ENCODE measurements at regions not wholly inside any gene's neighbourhood (a gene's known extent, or its start where the extent isn't known, plus 50 kb on each side); places are given as distances from the start of the nearest gene placed in this dataset.

- H3K27ac Mint-ChIP-seq = no peak overlapping the region
- no peak overlapping the region for H3K4me3 Mint-ChIP-seq
Observed at GRCh38 chr17:33352526-33352925, 59.4 kb upstream of the ASIC2 start.

DNA sequence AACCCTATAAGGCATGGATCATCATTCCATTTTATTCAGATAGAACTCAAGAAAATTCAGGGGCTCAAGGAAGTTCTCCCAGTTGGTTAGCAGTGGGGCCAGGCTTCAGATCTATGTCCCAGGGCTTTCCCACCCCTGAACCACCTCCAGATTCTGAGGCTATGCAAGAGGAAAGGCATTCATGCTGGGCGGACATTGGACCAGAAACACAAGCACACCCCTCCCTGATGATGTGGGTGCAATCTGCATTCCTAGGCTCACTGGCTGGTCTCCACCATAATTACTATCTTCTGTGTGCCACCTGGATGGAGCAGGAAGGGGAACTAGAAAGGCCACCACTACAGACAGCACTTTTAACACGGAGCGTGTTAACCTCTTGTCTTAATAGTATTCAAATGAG, 63.2 kb upstream of the ASIC2 start:
- H3K36me3 Mint-ChIP-seq (ENCODE audit: low read depth) = no peaks in the 10 kb centered on the region
- DNase-seq (no peak), ATAC-seq (no peak)
- peaks cover 7% of the 10 kb centered on the region for H3K27me3 Mint-ChIP-seq
- CTCF ChIA-PET = no interaction called here
- H3K4me3 Mint-ChIP-seq = no peak overlapping the region
- no peak overlapping the region for H3K27ac Mint-ChIP-seq
- intact Hi-C loops (cut with DNase I, micrococcal nuclease) = no loop called here
- H3K4me1 Mint-ChIP-seq = no peaks in the 10 kb centered on the region
- POLR2A ChIA-PET = no interaction called here
- no peaks in the 10 kb centered on the region for H3K9me3 Mint-ChIP-seq (ENCODE audit: low read depth)

More at GRCh38 chr17:33352526-33352925, 59.4 kb upstream of the ASIC2 start:
- H3K27me3 Mint-ChIP-seq = peaks cover 7% of the 10 kb centered on the region
- H3K4me1 Mint-ChIP-seq = no peaks in the 10 kb centered on the region
- CTCF ChIA-PET = no interaction called here
- H3K9me3 Mint-ChIP-seq (ENCODE audit: low read depth) = no peaks in the 10 kb centered on the region
- H3K36me3 Mint-ChIP-seq (ENCODE audit: low read depth) = no peaks in the 10 kb centered on the region
- DNase-seq = no peak
- ATAC-seq = no peak
- POLR2A ChIA-PET = no interaction called here
- intact Hi-C loops (cut with DNase I, micrococcal nuclease) = no loop called here

- Mint-ChIP-seq H3K4me3 (no peak overlapping the region), H3K27ac (no peak overlapping the region), H3K4me1 (no peaks in the 10 kb centered on the region), H3K9me3 (ENCODE audit: low read depth) (no peaks in the 10 kb centered on the region), H3K36me3 (ENCODE audit: low read depth) (no peaks in the 10 kb centered on the region), H3K27me3 (peaks cover 14% of the 10 kb centered on the region)
- intact Hi-C loops (cut with DNase I, micrococcal nuclease) = loop anchor here in 1 of 2 experiments (5.0 kb wide), 1 partner anchor 49 kb away; no protein-coding TSS in a partner anchor
- DNase-seq (no peak), ATAC-seq (no peak)
- CTCF ChIA-PET = interaction anchor here (0.7 to 2.0 kb wide), 2 partner anchors 13 to 210 kb away, joined by 4 to 8 read pairs; no protein-coding TSS in a partner anchor
- POLR2A ChIA-PET = no interaction called here
Observed at GRCh38 chr17:33363475-33363874, 70.4 kb upstream of the ASIC2 start.

GRCh38 chr17:33366960-33367359, 73.9 kb upstream of the ASIC2 start:
- ChIA-PET POLR2A (no interaction called here), CTCF (no interaction called here)
- H3K27ac Mint-ChIP-seq = no peak overlapping the region
- ATAC-seq = no peak
- DNase-seq = no peak
- no peak overlapping the region for H3K4me3 Mint-ChIP-seq
- peaks cover 20% of the 10 kb centered on the region for H3K27me3 Mint-ChIP-seq
- H3K36me3 Mint-ChIP-seq (ENCODE audit: low read depth) = no peaks in the 10 kb centered on the region
- H3K4me1 Mint-ChIP-seq = no peaks in the 10 kb centered on the region
- no peaks in the 10 kb centered on the region for H3K9me3 Mint-ChIP-seq (ENCODE audit: low read depth)
- intact Hi-C loops (cut with DNase I, micrococcal nuclease) = no loop called here

- ATAC-seq = no peak
- H3K4me3 Mint-ChIP-seq = no peak overlapping the region
- no peaks in the 10 kb centered on the region for H3K9me3 Mint-ChIP-seq (ENCODE audit: low read depth)
- ChIA-PET POLR2A (no interaction called here), CTCF (no interaction called here)
- intact Hi-C loops (cut with DNase I, micrococcal nuclease) = no loop called here
- no peaks in the 10 kb centered on the region for H3K4me1 Mint-ChIP-seq
- H3K27me3 Mint-ChIP-seq = peaks cover 21% of the 10 kb centered on the region
- H3K27ac Mint-ChIP-seq = no peak overlapping the region
- DNase-seq = no peak
- H3K36me3 Mint-ChIP-seq (ENCODE audit: low read depth) = no peaks in the 10 kb centered on the region
Observed at GRCh38 chr17:33369149-33369548, 76.1 kb upstream of the ASIC2 start.

DNA sequence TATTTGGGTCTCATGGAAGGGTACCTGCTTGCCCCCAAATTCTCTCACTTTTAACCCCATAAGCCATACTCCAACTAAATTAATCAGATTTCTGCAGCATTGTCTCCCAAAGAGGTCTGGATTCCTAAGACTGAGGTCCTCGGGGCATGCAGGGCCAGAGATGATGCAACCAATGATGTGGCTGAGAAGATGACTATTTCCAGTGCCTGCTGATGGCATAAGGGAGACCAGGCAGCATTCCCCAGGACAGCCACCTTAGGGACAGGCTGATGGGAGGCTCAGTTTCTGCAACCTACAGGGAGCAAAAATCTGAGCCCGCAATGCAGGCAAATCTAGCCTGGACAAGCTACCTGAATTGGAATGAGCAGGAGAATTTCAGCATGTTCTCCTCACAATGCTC, 76.8 kb upstream of the ASIC2 start:
- Mint-ChIP-seq H3K4me3 (no peak overlapping the region), H3K36me3 (ENCODE audit: low read depth) (no peaks in the 10 kb centered on the region), H3K27me3 (peaks cover 15% of the 10 kb centered on the region), H3K9me3 (ENCODE audit: low read depth) (no peaks in the 10 kb centered on the region), H3K4me1 (no peaks in the 10 kb centered on the region), H3K27ac (no peak overlapping the region)
- POLR2A ChIA-PET = no interaction called here
- no peak for ATAC-seq
- CTCF ChIA-PET = no interaction called here
- DNase-seq = no peak
- intact Hi-C loops (cut with DNase I, micrococcal nuclease) = no loop called here

DNA sequence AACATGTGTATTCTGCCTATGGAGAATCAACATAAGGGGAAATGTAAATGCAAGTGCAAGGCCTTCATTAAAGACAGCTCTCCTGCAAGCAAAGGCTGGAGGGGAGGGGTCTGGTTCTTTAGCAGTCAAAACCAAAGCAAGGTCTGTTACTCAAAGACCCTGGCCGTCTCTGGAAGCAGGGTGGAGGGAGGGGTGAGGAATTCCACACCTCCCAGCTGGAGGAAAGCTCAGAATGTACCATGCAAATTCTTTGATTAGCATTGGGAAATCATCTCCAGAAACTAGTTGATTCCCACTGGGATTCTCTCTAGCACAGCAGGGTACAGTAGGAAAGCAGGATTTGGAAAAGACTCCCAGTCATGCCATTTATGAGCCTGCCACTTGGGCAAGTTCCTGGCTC, 77.3 kb upstream of the ASIC2 start:
- no peaks in the 10 kb centered on the region for H3K36me3 Mint-ChIP-seq (ENCODE audit: low read depth)
- no peak overlapping the region for H3K4me3 Mint-ChIP-seq
- no peak for ATAC-seq
- no peaks in the 10 kb centered on the region for H3K4me1 Mint-ChIP-seq
- no peak for DNase-seq
- intact Hi-C loops (cut with DNase I, micrococcal nuclease) = no loop called here
- ChIA-PET POLR2A (no interaction called here), CTCF (no interaction called here)
- H3K9me3 Mint-ChIP-seq (ENCODE audit: low read depth) = no peaks in the 10 kb centered on the region
- peaks cover 11% of the 10 kb centered on the region for H3K27me3 Mint-ChIP-seq
- no peak overlapping the region for H3K27ac Mint-ChIP-seq

DNA sequence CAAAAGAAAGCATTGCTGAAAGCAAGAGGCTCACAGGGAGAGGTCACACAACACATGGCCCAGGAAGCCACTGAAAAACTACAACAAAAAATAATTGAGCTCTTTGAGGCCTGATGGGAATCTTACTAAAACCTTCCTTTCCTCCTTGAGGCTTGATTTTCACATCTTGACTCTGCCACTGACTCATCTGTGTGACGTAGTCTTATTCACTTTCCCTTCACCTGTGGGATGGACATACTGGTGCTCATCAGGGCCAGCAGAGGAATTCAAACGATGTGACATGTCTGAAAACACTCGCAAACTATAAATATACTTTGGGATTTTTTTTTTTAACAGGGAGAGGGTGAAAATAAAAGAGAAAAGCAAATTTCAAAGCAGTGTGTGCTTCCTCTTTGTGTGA, 78.3 kb upstream of the ASIC2 start:
- Mint-ChIP-seq H3K4me1 (no peaks in the 10 kb centered on the region), H3K27ac (no peak overlapping the region), H3K36me3 (ENCODE audit: low read depth) (no peaks in the 10 kb centered on the region), H3K27me3 (peaks cover 9% of the 10 kb centered on the region), H3K4me3 (no peak overlapping the region), H3K9me3 (ENCODE audit: low read depth) (no peaks in the 10 kb centered on the region)
- intact Hi-C loops (cut with DNase I, micrococcal nuclease) = no loop called here
- DNase-seq = no peak
- ChIA-PET POLR2A (no interaction called here), CTCF (no interaction called here)
- ATAC-seq = no peak

GRCh38 chr17:33373273-33373672, 80.2 kb upstream of the ASIC2 start:
- no peak for ATAC-seq
- CTCF ChIA-PET = interaction anchor here (0.6 kb wide), 1 partner anchor 375 kb away, joined by 5 read pairs; no protein-coding TSS in a partner anchor

GRCh38 chr17:33375103-33375502, 82.0 kb upstream of the ASIC2 start:
- Mint-ChIP-seq H3K4me1 (no peaks in the 10 kb centered on the region), H3K27ac (no peak overlapping the region), H3K36me3 (ENCODE audit: low read depth) (no peaks in the 10 kb centered on the region), H3K27me3 (peaks cover 2% of the 10 kb centered on the region), H3K4me3 (no peak overlapping the region), H3K9me3 (ENCODE audit: low read depth) (no peaks in the 10 kb centered on the region)
- CTCF ChIA-PET = interaction anchor here (0.7 kb wide), 1 partner anchor 257 kb away, joined by 3 read pairs; no protein-coding TSS in a partner anchor
- intact Hi-C loops (cut with DNase I, micrococcal nuclease) = no loop called here
- no peak for DNase-seq
- POLR2A ChIA-PET = no interaction called here
- no peak for ATAC-seq

More at GRCh38 chr17:33373273-33373672, 80.2 kb upstream of the ASIC2 start:
- no peak for DNase-seq
- Mint-ChIP-seq H3K9me3 (ENCODE audit: low read depth) (no peaks in the 10 kb centered on the region), H3K4me1 (no peaks in the 10 kb centered on the region), H3K27ac (no peak overlapping the region), H3K27me3 (peaks cover 9% of the 10 kb centered on the region), H3K4me3 (no peak overlapping the region), H3K36me3 (ENCODE audit: low read depth) (no peaks in the 10 kb centered on the region)
- intact Hi-C loops (cut with DNase I, micrococcal nuclease) = no loop called here
- POLR2A ChIA-PET = no interaction called here

DNA sequence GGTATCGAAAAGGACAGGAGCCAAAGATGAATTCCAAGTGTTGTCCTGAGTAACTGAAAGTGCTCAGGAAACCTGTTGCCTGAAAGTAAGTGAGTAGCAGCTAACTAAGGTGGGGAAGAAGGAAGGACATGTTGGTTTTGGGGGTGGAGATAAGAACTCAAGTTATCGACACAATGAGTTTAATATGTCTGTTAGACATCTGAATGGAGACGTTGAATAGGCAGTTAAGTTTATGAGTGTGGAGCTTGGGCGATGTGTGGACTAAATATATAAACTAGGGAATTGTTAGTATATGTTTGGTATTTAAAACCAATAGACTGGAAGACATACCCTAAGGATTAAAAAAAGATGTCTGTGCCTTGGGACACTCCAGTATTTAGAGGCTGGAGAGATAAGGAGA, 82.7 kb upstream of the ASIC2 start:
- no peak for ATAC-seq

DNA sequence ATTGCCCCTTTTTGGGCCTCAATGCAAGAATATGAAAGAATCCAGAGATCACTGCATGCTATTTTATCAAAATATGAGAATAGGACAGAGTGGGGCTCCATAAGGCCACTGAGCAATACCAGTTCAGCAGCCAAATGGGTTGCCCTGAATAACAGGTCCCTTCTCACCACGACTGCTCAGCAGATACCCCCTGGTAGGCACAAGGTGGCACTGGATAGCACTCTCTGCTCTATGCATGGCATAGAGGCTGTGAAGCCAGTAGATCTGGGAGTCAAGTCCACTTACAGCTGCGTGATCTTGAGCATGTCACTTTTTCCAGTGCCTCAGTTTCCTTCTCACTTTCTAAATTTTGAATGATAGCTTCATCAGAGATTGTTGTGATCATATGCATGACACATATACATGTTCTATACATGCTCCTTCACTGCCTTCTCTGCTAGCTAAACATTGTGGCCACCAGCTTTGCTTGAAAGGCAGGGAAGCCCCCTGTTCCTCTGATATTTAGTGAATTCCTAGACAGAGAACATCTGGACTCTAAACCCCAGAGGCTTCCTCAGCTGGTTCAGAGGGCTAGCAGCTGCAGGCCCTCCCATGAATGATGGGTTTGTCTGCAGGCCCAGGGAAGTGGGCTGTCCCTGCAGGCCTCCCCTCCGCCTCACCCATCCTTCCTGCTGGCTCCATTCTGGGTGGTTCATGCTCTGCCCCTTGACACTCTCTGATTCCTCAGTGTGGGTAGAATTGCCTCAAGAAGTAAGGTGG, 84.9 kb upstream of the ASIC2 start:
- Mint-ChIP-seq H3K4me3 (no peak overlapping the region), H3K4me1 (no peaks in the 10 kb centered on the region), H3K27ac (no peak overlapping the region), H3K36me3 (ENCODE audit: low read depth) (no peaks in the 10 kb centered on the region), H3K9me3 (ENCODE audit: low read depth) (no peaks in the 10 kb centered on the region), H3K27me3 (peaks cover 6% of the 10 kb centered on the region)
- POLR2A ChIA-PET = no interaction called here
- ATAC-seq (no peak), DNase-seq (no peak)
- intact Hi-C loops (cut with DNase I, micrococcal nuclease) = no loop called here
- CTCF ChIA-PET = interaction anchor here (0.8 kb wide), 1 partner anchor 17 kb away, joined by 3 read pairs; no protein-coding TSS in a partner anchor

More for the DNA sequence above, 82.7 kb upstream of the ASIC2 start:
- Mint-ChIP-seq H3K4me3 (no peak overlapping the region), H3K27me3 (peaks cover 4% of the 10 kb centered on the region), H3K36me3 (ENCODE audit: low read depth) (no peaks in the 10 kb centered on the region), H3K4me1 (no peaks in the 10 kb centered on the region), H3K27ac (no peak overlapping the region), H3K9me3 (ENCODE audit: low read depth) (no peaks in the 10 kb centered on the region)
- intact Hi-C loops (cut with DNase I, micrococcal nuclease) = no loop called here
- POLR2A ChIA-PET = no interaction called here
- no peak for DNase-seq
- CTCF ChIA-PET = interaction anchor here (0.6 to 1.9 kb wide), 3 partner anchors 12 to 257 kb away, joined by 3 to 8 read pairs (median 3); no protein-coding TSS in a partner anchor

Data from activated CD4-positive, alpha-beta T cell treated with anti-CD3 and anti-CD28 coated beads for 36 hours (primary cell).